Thyroid gland (tissue), 4 donors: ENCODE measurements at regions not wholly inside any gene's neighbourhood (a gene's known extent, or its start where the extent isn't known, plus 50 kb on each side); places are given as distances from the start of the nearest gene placed in this dataset.

ENCODE experiments used
- CTCF ChIP-seq, 6 experiments: fragments of 200-600 bp in 3 of 6; fragments of 450-650 bp in 3 of 6; sonication (generic) in 3 of 6; IDR thresholded peaks; one replicate each; pipeline ENCODE4 v1.5.1; 2016 to 2019; ENCODE audit warnings: antibody characterized with exemption in 6 of 6, mild to moderate bottlenecking in 2 of 6, inconsistent platforms in 1 of 6, moderate library complexity in 1 of 6
- POLR2A ChIP-seq, 2 donors: fragments of 450-650 bp; IDR thresholded peaks; one replicate each; pipeline ENCODE4 v1.6.1; 2017; ENCODE audit warnings: antibody characterized with exemption in 2 of 2, mild to moderate bottlenecking in 2 of 2, moderate library complexity in 1 of 2

GRCh38 chr11:92324890-92325289 lies 100.3 kb downstream of the FAT3 start:
- TF ChIP-seq CTCF (IDR thresholded peaks at IDR 0.05): no peak
- TF ChIP-seq POLR2A (IDR thresholded peaks at IDR 0.05): no peak
